Lung microvascular endothelial cell (primary cell): ENCODE measurements at regions not wholly inside any gene's neighbourhood (a gene's known extent, or its start where the extent isn't known, plus 50 kb on each side); places are given as distances from the start of the nearest gene placed in this dataset.
"Not testable (repeated sequence)": the region's sequence is repeated elsewhere in the genome, so short reads cannot be mapped to it uniquely, and the experiment has no call there.

Experiments used
- DNase-seq, 2 donors: peaks; one replicate each; pipeline versions ENCODE4 v3.0.0 to v3.0.0-alpha.2; 2010; ENCODE audit warnings: low read depth in 2 of 2

DNA sequence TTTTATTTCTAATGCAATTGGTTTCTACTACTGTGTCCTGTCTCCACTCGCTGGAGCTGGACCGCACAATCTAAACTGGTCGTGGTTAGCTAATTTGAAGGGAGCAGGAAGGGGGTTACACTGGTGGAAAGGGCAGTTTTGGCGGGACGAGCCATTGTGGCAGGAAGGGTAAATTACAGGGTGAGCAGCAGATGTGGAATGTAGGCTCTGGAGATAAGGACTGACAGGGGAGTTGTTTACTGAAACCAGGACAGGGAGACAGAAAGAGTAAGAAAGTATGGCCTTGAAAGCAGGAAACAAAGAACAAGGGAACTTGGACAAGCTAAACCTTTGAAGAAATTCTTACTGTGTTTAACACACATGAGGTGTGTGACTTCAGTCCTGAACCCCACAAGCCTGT is 147.8 kb downstream of the ATXN7L3B start:
- DNase-seq: no peak

DNA sequence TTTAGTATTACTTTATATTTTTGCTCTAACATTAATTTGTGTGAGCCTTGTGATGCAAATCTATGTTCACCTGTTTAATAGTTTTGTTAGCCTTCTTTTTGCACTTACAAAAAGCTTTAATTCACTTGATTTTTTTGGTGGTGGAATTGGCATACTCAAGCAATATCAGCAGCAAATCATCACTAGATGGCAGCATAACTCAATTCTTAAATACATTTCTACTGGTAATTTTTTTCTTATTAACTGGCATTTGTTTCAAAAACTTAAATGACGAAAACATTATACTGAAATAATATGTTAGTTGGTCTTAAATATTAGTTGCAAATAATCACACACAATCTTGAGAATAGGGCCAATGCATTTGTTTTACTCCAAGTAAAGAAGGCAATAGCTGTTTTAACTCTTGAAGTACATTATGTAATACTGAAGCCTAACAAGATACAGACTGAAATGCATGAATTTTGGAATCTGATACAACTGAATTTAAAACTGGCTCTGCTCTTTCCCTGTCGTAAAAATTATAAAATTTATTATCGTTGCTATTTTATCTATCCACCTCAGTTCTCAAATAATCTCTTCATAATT is 151.5 kb downstream of the ATXN7L3B start:
- DNase-seq: peak; percentile 67 to 71

GRCh38 chr12:74689929-74690328 is 152.3 kb downstream of the ATXN7L3B start:
- no peak for DNase-seq

GRCh38 chr12:74719447-74719846 is 181.8 kb downstream of the ATXN7L3B start:
- DNase-seq: no peak

DNA sequence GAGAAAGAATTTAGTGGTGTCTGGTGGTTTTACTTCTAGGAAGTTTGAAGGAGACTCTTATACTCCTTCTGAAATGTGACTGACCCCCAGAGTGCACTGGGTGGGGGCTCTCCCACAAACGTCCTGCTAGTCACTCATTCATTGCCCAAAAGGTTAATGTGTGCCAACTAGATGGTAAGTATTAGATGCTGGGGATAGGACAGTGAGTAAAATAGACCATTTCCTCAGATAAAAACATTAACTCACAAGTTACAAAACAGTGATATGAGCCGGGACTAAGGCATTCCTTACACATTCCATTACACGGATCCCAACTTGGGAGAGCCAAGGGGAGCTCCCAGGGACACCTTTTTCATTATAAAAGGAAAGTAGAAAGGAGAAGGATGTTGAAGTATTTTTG is 185.1 kb downstream of the ATXN7L3B start:
- DNase-seq: no peak

DNA sequence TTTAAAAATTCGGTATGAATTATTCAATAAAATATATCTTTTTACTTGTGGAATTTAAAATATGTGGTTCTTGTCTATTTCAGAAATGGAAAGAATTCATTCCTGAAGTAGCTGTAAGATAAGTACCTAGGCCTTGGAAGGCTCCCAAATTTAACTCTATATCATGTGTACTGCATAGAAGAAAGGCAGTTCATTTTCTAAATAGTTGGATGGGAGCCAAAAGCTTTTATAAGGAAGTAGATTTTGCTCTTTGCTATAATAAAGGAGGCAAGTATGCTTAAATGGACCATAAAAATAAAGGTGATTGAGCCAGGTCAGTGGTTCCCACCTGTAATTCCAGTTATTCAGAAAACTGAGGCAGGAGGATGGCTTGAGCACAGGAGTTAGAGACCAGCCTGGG is 187.5 kb downstream of the ATXN7L3B start:
- DNase-seq: no peak

DNA sequence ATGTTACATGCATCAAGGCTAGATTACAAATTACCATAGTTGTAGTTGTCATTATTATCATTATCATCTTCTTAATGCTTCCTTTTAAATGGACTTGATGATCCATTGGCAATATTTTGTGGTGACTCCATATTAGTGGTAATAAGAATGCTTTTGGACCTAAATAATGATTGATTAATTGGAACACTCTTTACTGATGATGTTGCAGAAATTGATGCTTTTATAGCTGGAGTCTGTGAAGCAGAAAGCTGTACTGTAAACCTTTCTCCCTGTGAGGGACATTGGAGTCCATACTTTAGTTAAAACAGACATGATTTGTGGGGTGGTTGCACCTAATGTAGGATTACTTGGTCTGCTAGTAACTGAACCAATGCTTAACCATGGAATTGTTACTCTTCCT is 190.4 kb downstream of the ATXN7L3B start:
- no peak for DNase-seq

- no peak for DNase-seq
Measured at GRCh38 chr12:74732164-74732784, 194.6 kb downstream of the ATXN7L3B start.

DNA sequence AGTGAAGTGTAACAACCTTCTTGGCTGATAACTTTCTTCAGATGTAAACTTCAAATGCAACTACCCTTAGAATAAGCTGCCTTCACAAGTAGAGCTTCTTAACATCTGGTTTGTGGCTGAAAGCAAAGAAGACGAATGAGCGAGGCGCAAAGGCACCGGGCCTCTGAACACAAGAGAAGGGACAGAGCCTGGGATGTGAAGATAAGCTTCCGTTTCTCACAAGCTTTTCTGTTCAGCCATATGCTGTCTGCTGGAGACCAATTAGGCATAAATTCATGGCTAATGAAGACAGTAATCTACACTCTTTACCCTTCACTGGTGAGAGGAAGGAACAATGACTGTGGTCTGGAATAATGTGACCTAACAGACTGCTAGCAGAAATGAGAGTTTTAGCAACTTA is 195.2 kb downstream of the ATXN7L3B start:
- no peak for DNase-seq

GRCh38 chr12:74741112-74741511 is 203.5 kb downstream of the ATXN7L3B start:
- DNase-seq: no peak

GRCh38 chr12:74747305-74747704 is 209.7 kb downstream of the ATXN7L3B start:
- peak in 1 of 2 donors; percentile 24 for DNase-seq

DNA sequence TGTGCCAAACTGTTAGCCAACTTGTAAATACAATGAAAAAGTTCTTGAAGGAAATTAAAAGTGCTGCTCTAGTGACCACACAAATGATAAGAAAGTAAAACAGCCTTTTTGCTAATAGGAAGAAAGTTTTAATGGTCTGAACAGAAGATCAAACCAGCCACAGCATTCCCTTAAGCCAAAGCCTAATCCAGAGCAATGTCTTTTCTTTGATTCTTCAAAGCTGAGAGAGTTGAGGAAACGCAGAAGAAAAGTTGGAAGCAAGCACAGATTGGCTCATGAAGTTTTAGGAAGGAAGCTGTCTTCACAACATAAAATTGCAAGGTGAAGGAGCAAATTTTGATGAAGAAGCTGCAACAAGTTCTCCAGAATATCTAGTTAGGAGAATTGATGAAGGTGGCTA is 213.8 kb downstream of the ATXN7L3B start:
- DNase-seq: no peak

GRCh38 chr12:74752215-74752614 is 214.6 kb downstream of the ATXN7L3B start:
- peak in 1 of 2 donors; percentile 19 for DNase-seq

- no peak for DNase-seq
Measured at GRCh38 chr12:74770552-74770951, 232.9 kb downstream of the ATXN7L3B start.

- no peak for DNase-seq
Measured at GRCh38 chr12:74775276-74775675, 237.6 kb downstream of the ATXN7L3B start.

DNA sequence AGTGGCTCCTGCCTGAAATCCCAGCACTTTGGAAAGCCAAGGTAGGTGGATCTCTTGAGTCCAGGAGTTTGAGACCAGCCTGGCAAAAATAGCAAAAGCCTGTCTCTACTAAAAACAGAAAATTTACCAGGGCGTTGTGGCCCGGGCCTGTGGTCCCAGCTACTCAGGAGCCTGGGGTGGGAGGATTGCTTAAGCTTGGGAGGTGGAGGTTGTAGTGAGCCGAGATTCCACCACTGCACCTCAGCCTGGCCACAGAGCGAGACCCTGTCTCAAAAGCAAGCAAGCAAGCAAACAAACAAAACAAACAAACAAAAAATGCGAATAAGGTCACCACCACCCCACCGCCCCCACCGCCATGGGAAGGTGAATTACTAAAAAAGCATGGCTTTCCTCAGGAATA is 238.7 kb downstream of the ATXN7L3B start:
- no peak for DNase-seq

DNA sequence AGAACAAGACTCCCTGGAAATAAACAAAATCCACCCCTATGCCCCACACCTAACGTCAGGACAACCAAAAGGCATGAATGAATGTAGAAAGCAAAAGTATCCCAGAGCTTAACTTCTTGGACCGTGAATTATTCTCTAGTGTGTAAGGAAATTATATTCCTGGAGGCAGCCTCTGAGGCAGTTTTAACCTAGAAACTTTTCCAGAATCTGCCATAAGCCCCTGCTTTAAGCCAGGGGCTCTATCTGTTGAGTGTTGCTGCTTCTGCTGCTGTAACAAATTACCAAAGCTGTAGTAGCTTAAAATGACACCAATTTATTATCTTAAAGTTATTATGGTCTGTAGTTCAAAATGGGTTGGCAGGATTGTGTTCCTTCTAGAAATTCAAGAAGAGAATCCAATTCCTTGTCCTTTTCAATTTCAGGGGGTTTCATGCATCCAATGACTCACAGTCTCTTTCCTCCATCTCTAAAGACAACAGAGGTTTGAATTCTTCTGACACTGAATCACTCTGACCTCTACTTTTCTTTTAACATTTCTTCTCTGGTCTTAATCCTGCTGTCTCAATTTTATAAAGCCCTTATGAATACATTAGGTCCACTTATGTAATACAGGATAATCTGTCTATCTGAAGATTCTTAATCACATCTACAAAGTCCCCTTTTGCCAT is 242.7 kb downstream of the ATXN7L3B start:
- DNase-seq: peak in 1 of 2 donors; percentile 39

GRCh38 chr12:74780850-74781241 is 243.2 kb downstream of the ATXN7L3B start:
- DNase-seq: not testable (repeated sequence)

- DNase-seq: no peak
Measured at GRCh38 chr12:74781991-74782485, 244.4 kb downstream of the ATXN7L3B start.

DNA sequence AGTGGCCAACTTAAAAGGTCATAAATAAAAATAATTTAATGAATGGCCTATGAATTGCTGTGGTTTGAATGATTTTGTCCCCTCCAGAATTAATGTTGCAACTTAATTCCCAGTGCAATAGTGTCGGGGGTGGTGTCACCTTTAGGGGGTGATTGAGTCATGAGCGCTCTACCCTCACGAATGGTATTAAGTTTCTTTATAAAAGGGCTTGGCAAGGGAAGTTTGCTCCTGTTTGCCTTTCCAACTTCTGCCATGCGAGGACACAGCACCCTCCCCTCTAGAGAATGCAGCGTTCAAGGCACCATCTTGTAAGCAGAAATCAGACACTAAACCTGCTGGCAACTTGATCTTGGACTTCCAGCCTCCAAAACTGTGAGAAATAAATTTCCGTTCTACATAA is 253.3 kb downstream of the ATXN7L3B start:
- no peak for DNase-seq

- DNase-seq: no peak
Measured at GRCh38 chr12:74791365-74791764, 253.7 kb downstream of the ATXN7L3B start.

DNA sequence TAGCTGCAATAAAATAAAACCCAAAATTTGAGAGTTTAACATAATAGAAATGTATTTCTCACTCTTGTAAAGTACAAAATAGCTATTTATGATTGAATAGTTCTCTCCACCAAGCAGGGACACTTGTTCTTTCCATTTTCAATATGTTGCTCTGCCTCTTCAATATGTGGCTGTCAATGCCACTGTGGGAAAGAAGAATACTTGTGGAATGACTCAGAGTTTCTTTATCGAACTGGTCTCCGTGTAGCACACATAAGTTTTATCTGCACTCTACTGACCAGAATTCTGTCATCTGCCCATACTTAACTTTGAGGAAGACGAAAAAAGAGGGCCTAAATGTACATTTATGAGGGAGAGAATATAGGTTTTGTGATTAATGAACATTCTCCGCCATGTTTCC is 256.9 kb downstream of the ATXN7L3B start:
- DNase-seq: no peak

DNA sequence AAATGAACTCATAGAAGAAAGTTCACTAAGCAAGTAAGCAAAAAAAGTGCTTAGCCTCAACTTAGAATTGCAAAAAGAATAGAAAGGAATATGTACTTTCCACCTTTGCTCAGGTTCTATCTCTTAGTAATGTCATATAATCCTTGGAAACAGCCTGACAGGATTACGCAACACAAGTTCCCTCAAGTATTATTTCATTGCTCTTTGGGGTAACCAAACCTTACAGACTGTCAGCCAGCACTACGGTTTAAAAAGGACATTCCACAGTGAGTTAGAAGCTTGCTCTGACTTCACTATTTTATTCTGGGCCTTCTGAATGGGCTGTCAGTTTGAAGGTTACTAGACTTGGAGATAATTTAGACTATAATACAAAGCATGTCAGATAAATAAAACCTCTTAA is 264.0 kb downstream of the ATXN7L3B start:
- DNase-seq: no peak
